Transverse colon (tissue), 3 donors: ENCODE measurements at regions not wholly inside any gene's neighbourhood (a gene's known extent, or its start where the extent isn't known, plus 50 kb on each side); places are given as distances from the start of the nearest gene placed in this dataset.

Experiments used
- POLR2A ChIP-seq: fragments of 450-650 bp; IDR thresholded peaks from one replicate; pipeline ENCODE4 v1.6.1; 2016; ENCODE audit warnings: antibody characterized with exemption, mild to moderate bottlenecking, moderate library complexity
- TF ChIP-seq, protein P1 (sequence below), 5 experiments: fragments of 200-600 bp in 3 of 5; fragments of 450-650 bp in 2 of 5; sonication (generic) in 3 of 5; IDR thresholded peaks; 1 replicate in 2 of 5; 2 replicates in 3 of 5; pipeline ENCODE4 v1.5.1; 2016 to 2017; ENCODE audit warnings: antibody characterized with exemption in 5 of 5, inconsistent platforms in 3 of 5, mild to moderate bottlenecking in 2 of 5, moderate library complexity in 1 of 5

DNA sequence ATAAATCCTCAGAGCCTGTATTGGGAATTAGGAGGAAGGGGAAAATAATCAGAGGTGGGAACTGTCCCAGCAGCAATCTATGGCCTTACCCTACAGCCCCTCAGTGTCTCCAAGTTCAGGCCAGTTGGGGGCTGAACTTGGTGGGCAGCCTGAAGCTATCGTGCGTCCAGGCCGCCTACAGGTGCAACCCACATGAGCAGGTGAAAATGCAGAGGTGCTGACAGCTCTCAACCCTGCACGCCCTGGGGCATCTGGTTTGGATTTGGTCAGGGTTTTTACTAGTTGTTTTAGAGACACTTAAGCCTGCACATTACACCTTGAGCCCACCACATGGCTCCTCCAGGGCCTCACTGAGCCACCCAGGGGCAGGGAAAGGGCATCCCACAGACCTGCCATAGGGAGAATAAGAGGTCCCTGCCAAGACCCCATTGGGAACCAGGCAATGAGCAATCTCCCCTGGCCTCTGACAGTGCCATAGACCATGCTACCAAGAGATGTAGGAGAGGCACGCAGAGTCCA lies 209.5 kb downstream of the FOXD2 start:
- TF ChIP-seq, protein P1, sequence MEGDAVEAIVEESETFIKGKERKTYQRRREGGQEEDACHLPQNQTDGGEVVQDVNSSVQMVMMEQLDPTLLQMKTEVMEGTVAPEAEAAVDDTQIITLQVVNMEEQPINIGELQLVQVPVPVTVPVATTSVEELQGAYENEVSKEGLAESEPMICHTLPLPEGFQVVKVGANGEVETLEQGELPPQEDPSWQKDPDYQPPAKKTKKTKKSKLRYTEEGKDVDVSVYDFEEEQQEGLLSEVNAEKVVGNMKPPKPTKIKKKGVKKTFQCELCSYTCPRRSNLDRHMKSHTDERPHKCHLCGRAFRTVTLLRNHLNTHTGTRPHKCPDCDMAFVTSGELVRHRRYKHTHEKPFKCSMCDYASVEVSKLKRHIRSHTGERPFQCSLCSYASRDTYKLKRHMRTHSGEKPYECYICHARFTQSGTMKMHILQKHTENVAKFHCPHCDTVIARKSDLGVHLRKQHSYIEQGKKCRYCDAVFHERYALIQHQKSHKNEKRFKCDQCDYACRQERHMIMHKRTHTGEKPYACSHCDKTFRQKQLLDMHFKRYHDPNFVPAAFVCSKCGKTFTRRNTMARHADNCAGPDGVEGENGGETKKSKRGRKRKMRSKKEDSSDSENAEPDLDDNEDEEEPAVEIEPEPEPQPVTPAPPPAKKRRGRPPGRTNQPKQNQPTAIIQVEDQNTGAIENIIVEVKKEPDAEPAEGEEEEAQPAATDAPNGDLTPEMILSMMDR (IDR thresholded peaks at IDR 0.05) = no peak
- no peak for TF ChIP-seq POLR2A
